ENCODE measurements at regions not wholly inside any gene's neighbourhood (a gene's known extent, or its start where the extent isn't known, plus 50 kb on each side); places are given as distances from the start of the nearest gene placed in this dataset.
"Not testable (repeated sequence)": the region's sequence is repeated elsewhere in the genome, so short reads cannot be mapped to it uniquely, and the experiment has no call there.

- no peak for DNase-seq (ENCODE audit: low spot score)
These were observed 63.0 kb downstream of the HLX start for GRCh38 chr1:220942278-220942677.

- DNase-seq (ENCODE audit: low spot score) = not testable (repeated sequence)
These were observed 63.7 kb downstream of the HLX start for GRCh38 chr1:220942914-220943313.

- DNase-seq (ENCODE audit: low spot score) = no peak
These were observed 64.2 kb downstream of the HLX start for GRCh38 chr1:220943319-220943996.

- no peak for DNase-seq (ENCODE audit: low spot score)
These were observed 71.3 kb downstream of the HLX start for GRCh38 chr1:220950576-220950975.

GRCh38 chr1:220952961-220953643, 73.9 kb downstream of the HLX start:
- DNase-seq (ENCODE audit: low spot score) = no peak

GRCh38 chr1:220954321-220955075, 75.3 kb downstream of the HLX start:
- no peak for DNase-seq (ENCODE audit: low spot score)

- DNase-seq (ENCODE audit: low spot score) = no peak
These were observed 75.9 kb downstream of the HLX start for GRCh38 chr1:220955116-220955515.

- DNase-seq (ENCODE audit: low spot score) = no peak
These were observed 77.4 kb downstream of the HLX start for GRCh38 chr1:220956501-220957232.

GRCh38 chr1:220957233-220957605, 78.0 kb downstream of the HLX start:
- DNase-seq (ENCODE audit: low spot score) = no peak

GRCh38 chr1:220958234-220958633, 79.0 kb downstream of the HLX start:
- no peak for DNase-seq (ENCODE audit: low spot score)

- no peak for DNase-seq (ENCODE audit: low spot score)
These were observed 82.9 kb downstream of the HLX start for GRCh38 chr1:220962031-220962751.

- DNase-seq (ENCODE audit: low spot score) = no peak
These were observed 86.8 kb downstream of the HLX start for GRCh38 chr1:220966041-220966440.

- DNase-seq (ENCODE audit: low spot score) = no peak
These were observed 87.2 kb downstream of the HLX start for GRCh38 chr1:220966473-220966872.

- no peak for DNase-seq (ENCODE audit: low spot score)
These were observed 87.8 kb downstream of the HLX start for GRCh38 chr1:220966881-220967611.

- no peak for DNase-seq (ENCODE audit: low spot score)
These were observed 88.7 kb downstream of the HLX start for GRCh38 chr1:220967911-220968310.

GRCh38 chr1:220969281-220969680, 90.0 kb downstream of the HLX start:
- DNase-seq (ENCODE audit: low spot score) = not testable (repeated sequence)

GRCh38 chr1:220970311-220970710, 91.1 kb downstream of the HLX start:
- DNase-seq (ENCODE audit: low spot score) = no peak

- DNase-seq (ENCODE audit: low spot score) = no peak
These were observed 92.0 kb downstream of the HLX start for GRCh38 chr1:220971221-220971620.

- DNase-seq (ENCODE audit: low spot score) = no peak
These were observed 95.2 kb downstream of the HLX start for GRCh38 chr1:220974431-220974830.

GRCh38 chr1:220976390-220976789, 97.1 kb downstream of the HLX start:
- no peak for DNase-seq (ENCODE audit: low spot score)

GRCh38 chr1:220979371-220979770, 100.1 kb downstream of the HLX start:
- no peak for DNase-seq (ENCODE audit: low spot score)

Data from HuH-7 (cell line).